Pancreas (tissue), 10 donors: ENCODE measurements at regions not wholly inside any gene's neighbourhood (a gene's known extent, or its start where the extent isn't known, plus 50 kb on each side); places are given as distances from the start of the nearest gene placed in this dataset.

Experiments
- ATAC-seq, 4 donors: fragments of 200-7000 bp; cut with Tn5 transposase; one replicate each; pipeline versions ENCODE4 v1.8.0 to v1.9.1; 2020; ENCODE audit warnings: mild to moderate bottlenecking in 4 of 4, moderate library complexity in 4 of 4
- DNase-seq, 6 donors: peaks; one replicate each; pipeline ENCODE4 v3.0.0-alpha.2; 2020
- FAIRE-seq: peaks from 2 replicates; lab custom pipeline; 2012; peaks lifted over from hg19 to GRCh38; lab: Jason Lieb, UNC
- H3K27ac ChIP-seq, 4 donors: fragments of 200-600 bp; sonication (generic); 1 replicate in 3 of 4; 2 replicates in 1 of 4; pipeline versions ENCODE4 v1.5.0 to v1.8.0; 2020
- H3K27me3 ChIP-seq, 4 donors: fragments of 200-600 bp; one replicate each; pipeline ENCODE4 v1.8.0; 2021
- H3K36me3 ChIP-seq, 3 donors: fragments of 200-600 bp; sonication (generic) in 1 of 3; one replicate each; pipeline versions ENCODE4 v1.5.0 to v1.8.0; 2020 to 2021
- H3K4me1 ChIP-seq, 3 donors: fragments of 200-600 bp; one replicate each; pipeline ENCODE4 v1.8.0; 2021
- H3K4me3 ChIP-seq, 4 donors: fragments of 200-600 bp; sonication (generic) in 2 of 4; one replicate each; pipeline versions ENCODE4 v1.5.0 to v1.8.0; 2020 to 2021
- H3K9me3 ChIP-seq, 4 donors: fragments of 200-600 bp; one replicate each; pipeline ENCODE4 v1.8.0; 2021
- CTCF ChIP-seq, 4 donors: fragments of 200-600 bp; sonication (generic) in 3 of 4; IDR thresholded peaks; one replicate each; pipeline versions ENCODE4 v1.5.0 to v1.8.0; 2021; ENCODE audit warnings: antibody characterized with exemption in 4 of 4
- WGBS, 2 donors: extraction: QIAGEN DNeasy Blood & Tissue Kit; methylation state at CpG; one replicate each; pipeline ENCODE4 v1.1.7; 2013; 5-methylcytosine and 5-hydroxymethylcytosine counted together
- intact Hi-C, 3 donors: fragments of 100-400 bp; cut with DNase I; formaldehyde crosslinking; loops; one replicate each; pipeline versions ENCODE4 v1.11.1 to v1.14.2; 2022
- donor health status: healthy with polysubstance abuse.
- donor health status: DM: no; HTN: no; CAD: no; lungs with moderate emphysema.
- donor health status: DM: no; HTN: no; CAD: no.
- donor health status: control.
- donor health status: control.
- donor health status: Bipolar disorder and iron deficiency.
- donor health status: DM: yes; HTN: yes; CAD: no.
- donor health status: DM: no; HTN: no; CAD: no.
- donor health status: DM: no; HTN: no; CAD: no.
- donor health status: DM: yes; HTN: yes; CAD: no.

- 0 to 9% methylated on average over 1 of the region's 1 CpG for WGBS, 2 donors
- H3K27ac ChIP-seq, result no peak overlapping the region
- DNase-seq (peak in 1 of 6 donors; percentile 19), ATAC-seq (no peak), FAIRE-seq (no peak)
- no peaks in the 10 kb centered on the region for H3K9me3 ChIP-seq
- H3K4me3 ChIP-seq, result no peak overlapping the region
- H3K36me3 ChIP-seq, result no peaks in the 10 kb centered on the region
- H3K27me3 ChIP-seq, result peaks cover 0 to 4% (median 0%) of the 10 kb centered on the region in 4 donors
- intact Hi-C loops, result no loop called here
- TF ChIP-seq CTCF (IDR thresholded peaks at IDR 0.05), result no peak
- H3K4me1 ChIP-seq, result no peaks in the 10 kb centered on the region
Measured at GRCh38 chr7:12456506-12456905, 52.8 kb upstream of the VWDE start.

DNA sequence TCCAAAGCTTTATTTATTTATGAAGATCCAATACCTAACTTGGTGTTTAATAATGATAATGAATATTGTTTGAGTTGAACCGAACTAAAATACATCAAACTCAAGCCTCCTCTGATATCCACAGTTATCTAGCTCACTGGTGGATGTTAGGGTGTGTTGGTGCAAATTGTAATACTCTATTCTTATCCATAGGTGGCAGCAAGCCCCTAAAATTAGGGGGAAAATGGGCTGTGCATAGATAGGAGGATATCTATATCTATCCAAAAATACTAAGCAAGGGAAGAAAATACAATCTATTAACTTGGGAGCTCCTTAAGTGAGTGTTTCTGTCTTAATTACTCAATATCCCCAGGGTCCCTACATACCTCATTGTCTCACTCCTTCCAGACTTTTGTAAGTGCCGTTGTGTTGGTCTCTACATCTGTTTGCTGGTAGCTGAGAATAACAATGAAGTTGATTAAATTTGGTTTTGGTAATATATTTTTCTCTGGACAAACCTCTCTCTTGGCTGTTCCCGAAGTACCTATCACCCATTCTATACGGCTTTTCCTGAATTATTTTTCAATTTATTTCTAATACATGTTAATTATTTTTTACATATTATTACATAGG, 55.0 kb upstream of the VWDE start:
- H3K27ac ChIP-seq, result no peak overlapping the region
- intact Hi-C loops, result no loop called here
- H3K4me3 ChIP-seq, result no peak overlapping the region
- peaks cover 0 to 4% (median 0%) of the 10 kb centered on the region in 4 donors for H3K27me3 ChIP-seq
- DNase-seq (no peak), FAIRE-seq (no peak), ATAC-seq (peak in 3 of 4 donors; percentile 73 to 85 (median 76))
- no peaks in the 10 kb centered on the region for H3K9me3 ChIP-seq
- H3K36me3 ChIP-seq, result no peaks in the 10 kb centered on the region
- no peaks in the 10 kb centered on the region for H3K4me1 ChIP-seq
- TF ChIP-seq CTCF (IDR thresholded peaks at IDR 0.05), result peak in 3 of 4 donors; percentile 42 to 51 (median 44)
- 29 to 32% methylated on average over 4 of the region's 4 CpGs for WGBS, 2 donors

GRCh38 chr7:12467837-12468236, 64.2 kb upstream of the VWDE start:
- intact Hi-C loops, result no loop called here
- H3K36me3 ChIP-seq, result no peaks in the 10 kb centered on the region
- TF ChIP-seq CTCF (IDR thresholded peaks at IDR 0.05), result no peak
- 57 to 58% methylated on average over 1 of the region's 1 CpG for WGBS, 2 donors
- no peak overlapping the region for H3K27ac ChIP-seq
- DNase-seq (no peak), ATAC-seq (no peak), FAIRE-seq (no peak)
- H3K4me3 ChIP-seq, result no peak overlapping the region
- H3K9me3 ChIP-seq, result no peaks in the 10 kb centered on the region
- H3K27me3 ChIP-seq, result no peaks in the 10 kb centered on the region
- H3K4me1 ChIP-seq, result no peaks in the 10 kb centered on the region

DNA sequence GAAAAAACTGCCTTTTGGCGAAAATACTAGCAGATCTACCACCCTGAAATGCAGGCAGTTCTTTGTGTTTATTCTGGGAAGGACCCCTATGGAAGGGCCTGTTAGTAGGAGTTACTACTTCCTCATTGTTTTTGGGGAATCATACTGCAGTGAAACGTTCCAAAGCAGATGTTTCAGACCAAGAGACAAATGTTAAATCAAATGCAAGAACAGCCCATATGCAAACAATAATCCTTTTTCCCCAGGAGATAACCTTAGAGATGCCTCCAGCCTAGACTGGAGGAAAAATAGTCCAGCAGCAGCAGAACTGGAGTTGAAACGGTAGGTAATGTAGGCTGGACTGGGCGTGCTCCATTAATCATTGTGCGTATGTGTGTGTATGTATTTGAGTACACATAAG, 65.9 kb upstream of the VWDE start:
- no peak overlapping the region for H3K27ac ChIP-seq
- H3K4me3 ChIP-seq, result no peak overlapping the region
- DNase-seq, result no peak
- H3K27me3 ChIP-seq, result no peaks in the 10 kb centered on the region
- ATAC-seq, result no peak
- no peak for FAIRE-seq
- intact Hi-C loops, result no loop called here
- H3K36me3 ChIP-seq, result no peaks in the 10 kb centered on the region
- no peaks in the 10 kb centered on the region for H3K9me3 ChIP-seq
- WGBS, 2 donors, result 65 to 66% methylated on average over 5 of the region's 5 CpGs
- H3K4me1 ChIP-seq, result no peaks in the 10 kb centered on the region
- no peak for TF ChIP-seq CTCF (IDR thresholded peaks at IDR 0.05)

GRCh38 chr7:12470930-12471329, 67.3 kb upstream of the VWDE start:
- no peak for TF ChIP-seq CTCF (IDR thresholded peaks at IDR 0.05)
- ATAC-seq (no peak), DNase-seq (no peak), FAIRE-seq (no peak)
- no peaks in the 10 kb centered on the region for H3K4me1 ChIP-seq
- intact Hi-C loops, result no loop called here
- no peaks in the 10 kb centered on the region for H3K36me3 ChIP-seq
- H3K9me3 ChIP-seq, result no peaks in the 10 kb centered on the region
- WGBS, 2 donors, result 93 to 96% methylated on average over 29 of the region's 29 CpGs
- H3K27ac ChIP-seq, result no peak overlapping the region
- H3K4me3 ChIP-seq, result no peak overlapping the region
- H3K27me3 ChIP-seq, result no peaks in the 10 kb centered on the region
